H1 (cell line): ENCODE measurements at regions not wholly inside any gene's neighbourhood (a gene's known extent, or its start where the extent isn't known, plus 50 kb on each side); places are given as distances from the start of the nearest gene placed in this dataset.
A peak's percentile ranks its signal among the peaks of the same experiment; 100 is the strongest.

Source experiments
- BCL11A ChIP-seq, 2 experiments: IDR thresholded peaks; one replicate each; pipeline ENCODE4 v1.6.1; 2011; ENCODE audit warnings: low read depth in 2 of 2, low read length in 2 of 2, mild to moderate bottlenecking in 2 of 2
- BRCA1 ChIP-seq: IDR thresholded peaks from 2 replicates; pipeline ENCODE4 v1.6.1; 2012; ENCODE audit warnings: low read depth, low read length, improper control_type of control experiment
- CBX5 ChIP-seq: fragments of 300-800, 300-1000 bp; sonication (generic); IDR thresholded peaks from 2 replicates; pipeline ENCODE4 v1.7.1; 2016; ENCODE audit warnings: antibody characterized with exemption, low read length, low read depth
- CEBPB ChIP-seq: IDR thresholded peaks from 2 replicates; pipeline ENCODE4 v1.6.1; 2012; ENCODE audit warnings: low read depth, low read length
- CHD1 ChIP-seq: IDR thresholded peaks from 2 replicates; pipeline ENCODE4 v1.6.1; 2012; ENCODE audit warnings: low read depth, low read length, improper control_type of control experiment
- CREB1 ChIP-seq: IDR thresholded peaks from 2 replicates; pipeline ENCODE4 v1.6.1; 2012; ENCODE audit warnings: inconsistent platforms
- CTBP2 ChIP-seq: IDR thresholded peaks from 2 replicates; pipeline ENCODE4 v1.7.0; 2011; ENCODE audit warnings: borderline replicate concordance, mild to moderate bottlenecking, moderate library complexity, mixed read lengths, low read length; ENCODE audit not compliant: insufficient read depth, insufficient read length
- EP300 ChIP-seq, 2 experiments: IDR thresholded peaks; 1 replicate in 1 of 2; 2 replicates in 1 of 2; pipeline ENCODE4 v1.6.1; 2011 to 2012; ENCODE audit warnings: low read depth in 2 of 2, low read length in 2 of 2, mild to moderate bottlenecking in 2 of 2, borderline replicate concordance in 1 of 2, inconsistent platforms in 1 of 2, moderate library complexity in 1 of 2
- HDAC2 ChIP-seq, 2 experiments: fragments of 300-600 bp in 1 of 2; sonication (generic) in 1 of 2; IDR thresholded peaks; 2 replicates each; pipeline ENCODE4 v1.6.1; 2011 to 2012; ENCODE audit warnings: low read depth in 2 of 2, low read length in 2 of 2, mild to moderate bottlenecking in 2 of 2, moderate library complexity in 2 of 2, borderline replicate concordance in 1 of 2, inconsistent platforms in 1 of 2
- HDAC6 ChIP-seq: IDR thresholded peaks from one replicate; pipeline ENCODE4 v1.7.1; 2012; ENCODE audit warnings: low read depth, mild to moderate bottlenecking, inconsistent platforms, low read length, moderate library complexity
- JUN ChIP-seq: IDR thresholded peaks from 2 replicates; pipeline ENCODE4 v1.6.1; 2011; ENCODE audit warnings: low read depth, mild to moderate bottlenecking, improper control_type of control experiment, low read length
- JUND ChIP-seq: IDR thresholded peaks from 2 replicates; pipeline ENCODE4 v1.6.1; 2011; ENCODE audit warnings: mild to moderate bottlenecking, improper control_type of control experiment, low read length
- KDM4A ChIP-seq: IDR thresholded peaks from one replicate; pipeline ENCODE4 v1.7.1; 2012; ENCODE audit warnings: low read depth, mild to moderate bottlenecking, moderate library complexity, low read length, inconsistent platforms; ENCODE audit not compliant: severe bottlenecking
- SIN3A ChIP-seq, 2 experiments: IDR thresholded peaks in 1 of 2; conservative IDR thresholded peaks in 1 of 2; 2 replicates each; pipeline ENCODE4 v1.6.1; 2011 to 2012; ENCODE audit warnings: low read length in 2 of 2, improper control_type of control experiment in 1 of 2, low read depth in 1 of 2, mild to moderate bottlenecking in 1 of 2
- SP1 ChIP-seq: IDR thresholded peaks from 2 replicates; pipeline ENCODE4 v1.6.1; 2011; ENCODE audit warnings: low read depth, low read length
- SUZ12 ChIP-seq: fragments of 200-600 bp; sonication (generic); IDR thresholded peaks from 2 replicates; pipeline ENCODE4 v1.6.1; 2012; ENCODE audit warnings: mild to moderate bottlenecking, inconsistent platforms, low read length, moderate library complexity, mixed read lengths
- TAF1 ChIP-seq: IDR thresholded peaks from 2 replicates; pipeline ENCODE4 v1.6.1; 2011; ENCODE audit warnings: mild to moderate bottlenecking, low read depth, low read length
- TAF7 ChIP-seq: optimal IDR thresholded peaks from 2 replicates; pipeline ENCODE3; 2011; ENCODE audit warnings: low read depth, mild to moderate bottlenecking, inconsistent platforms, low read length, moderate library complexity, borderline replicate concordance
- TCF12 ChIP-seq: IDR thresholded peaks from 2 replicates; pipeline ENCODE4 v1.6.1; 2011; ENCODE audit warnings: low read depth, mild to moderate bottlenecking, low read length
- ZNF274 ChIP-seq: IDR thresholded peaks from 2 replicates; pipeline ENCODE4 v1.7.0; 2012; ENCODE audit warnings: low read length, borderline replicate concordance; ENCODE audit errors: extremely low read depth
- TF ChIP-seq, protein P1 (sequence below), 3 experiments: IDR thresholded peaks; 1 replicate in 2 of 3; 2 replicates in 1 of 3; pipeline versions ENCODE4 v1.5.1 to v1.6.1; 2011; ENCODE audit warnings: low read length in 3 of 3, mild to moderate bottlenecking in 3 of 3, inconsistent platforms in 2 of 3, low read depth in 1 of 3, moderate library complexity in 1 of 3; ENCODE audit not compliant: insufficient read depth in 1 of 3; ENCODE audit errors: control extremely low read depth in 1 of 3
- TF ChIP-seq, protein P2 (sequence below): IDR thresholded peaks from 2 replicates; pipeline ENCODE4 v1.6.1; 2012; ENCODE audit warnings: inconsistent platforms
- TF ChIP-seq, protein P3 (sequence below): IDR thresholded peaks from 2 replicates; pipeline ENCODE4 v1.6.1; 2012; ENCODE audit warnings: inconsistent platforms

DNA sequence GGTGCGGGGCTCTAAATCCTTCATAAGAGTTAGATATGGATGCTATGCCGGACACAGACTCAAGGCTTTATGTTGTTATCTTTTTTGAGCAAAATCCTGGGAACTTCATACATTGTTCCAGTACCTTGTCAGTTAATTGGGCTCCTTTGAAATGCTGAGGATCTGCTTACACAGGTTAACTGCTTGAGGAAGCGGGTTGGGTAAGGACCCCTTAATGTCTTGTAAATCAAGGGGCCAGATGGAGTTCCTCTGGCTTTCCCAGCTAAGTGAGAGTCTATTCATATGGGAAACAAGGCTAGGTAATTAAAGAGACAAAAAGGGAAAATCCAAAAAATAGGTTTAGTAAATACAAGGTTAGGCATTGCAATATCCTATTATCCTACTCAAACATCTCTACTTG, 141.5 kb downstream of the OR2B2 start (continued):
- peak; percentile 77; the same call in 1 of the 2 replicates for TF ChIP-seq TCF12
- no peak for TF ChIP-seq ZNF274
- TF ChIP-seq HDAC6, result no peak
- no peak for TF ChIP-seq KDM4A
- TF ChIP-seq JUND, result no peak
- no peak for TF ChIP-seq CREB1
- TF ChIP-seq, protein P1, sequence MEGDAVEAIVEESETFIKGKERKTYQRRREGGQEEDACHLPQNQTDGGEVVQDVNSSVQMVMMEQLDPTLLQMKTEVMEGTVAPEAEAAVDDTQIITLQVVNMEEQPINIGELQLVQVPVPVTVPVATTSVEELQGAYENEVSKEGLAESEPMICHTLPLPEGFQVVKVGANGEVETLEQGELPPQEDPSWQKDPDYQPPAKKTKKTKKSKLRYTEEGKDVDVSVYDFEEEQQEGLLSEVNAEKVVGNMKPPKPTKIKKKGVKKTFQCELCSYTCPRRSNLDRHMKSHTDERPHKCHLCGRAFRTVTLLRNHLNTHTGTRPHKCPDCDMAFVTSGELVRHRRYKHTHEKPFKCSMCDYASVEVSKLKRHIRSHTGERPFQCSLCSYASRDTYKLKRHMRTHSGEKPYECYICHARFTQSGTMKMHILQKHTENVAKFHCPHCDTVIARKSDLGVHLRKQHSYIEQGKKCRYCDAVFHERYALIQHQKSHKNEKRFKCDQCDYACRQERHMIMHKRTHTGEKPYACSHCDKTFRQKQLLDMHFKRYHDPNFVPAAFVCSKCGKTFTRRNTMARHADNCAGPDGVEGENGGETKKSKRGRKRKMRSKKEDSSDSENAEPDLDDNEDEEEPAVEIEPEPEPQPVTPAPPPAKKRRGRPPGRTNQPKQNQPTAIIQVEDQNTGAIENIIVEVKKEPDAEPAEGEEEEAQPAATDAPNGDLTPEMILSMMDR (IDR thresholded peaks at IDR 0.05; ENCODE audit: control extremely low read depth in 1 of 3, insufficient read depth in 1 of 3, low read depth in 1 of 3, low read length in 3 of 3), result no peak
- TF ChIP-seq TAF1, result no peak
- no peak for TF ChIP-seq JUN
- no peak for TF ChIP-seq BCL11A (IDR thresholded peaks at IDR 0.05; ENCODE audit: low read depth in 2 of 2, low read length in 2 of 2)
- TF ChIP-seq, protein P2, sequence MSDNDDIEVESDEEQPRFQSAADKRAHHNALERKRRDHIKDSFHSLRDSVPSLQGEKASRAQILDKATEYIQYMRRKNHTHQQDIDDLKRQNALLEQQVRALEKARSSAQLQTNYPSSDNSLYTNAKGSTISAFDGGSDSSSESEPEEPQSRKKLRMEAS, result no peak
- TF ChIP-seq SUZ12, result no peak
- no peak for TF ChIP-seq SIN3A (conservative IDR thresholded peaks at IDR 0.05 in 1 of 2, IDR thresholded peaks at IDR 0.05 in 1 of 2; ENCODE audit: low read depth in 1 of 2, low read length in 2 of 2)
- 0 out of 2 replicates have a peak, but pooled peaks have one; percentile 9 for TF ChIP-seq CEBPB
- TF ChIP-seq CHD1, result no peak
- TF ChIP-seq EP300 (IDR thresholded peaks at IDR 0.05; ENCODE audit: borderline replicate concordance in 1 of 2, low read depth in 2 of 2, low read length in 2 of 2), result peak in 1 of 2 experiments; percentile 42; a peak in 1 of 3 replicates
- TF ChIP-seq, protein P3, sequence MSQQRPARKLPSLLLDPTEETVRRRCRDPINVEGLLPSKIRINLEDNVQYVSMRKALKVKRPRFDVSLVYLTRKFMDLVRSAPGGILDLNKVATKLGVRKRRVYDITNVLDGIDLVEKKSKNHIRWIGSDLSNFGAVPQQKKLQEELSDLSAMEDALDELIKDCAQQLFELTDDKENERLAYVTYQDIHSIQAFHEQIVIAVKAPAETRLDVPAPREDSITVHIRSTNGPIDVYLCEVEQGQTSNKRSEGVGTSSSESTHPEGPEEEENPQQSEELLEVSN, result no peak
- TF ChIP-seq SP1, result 0 out of 2 replicates have a peak, but pooled peaks have one; percentile 52
- TF ChIP-seq TAF7, result no peak
- no peak for TF ChIP-seq CBX5
- TF ChIP-seq CTBP2, result no peak
- no peak for TF ChIP-seq BRCA1
- no peak; a peak in 1 of 4 replicates for TF ChIP-seq HDAC2 (IDR thresholded peaks at IDR 0.05; ENCODE audit: borderline replicate concordance in 1 of 2, low read depth in 2 of 2, low read length in 2 of 2)
